ENCODE measurements at regions not wholly inside any gene's neighbourhood (a gene's known extent, or its start where the extent isn't known, plus 50 kb on each side); places are given as distances from the start of the nearest gene placed in this dataset.

- TF ChIP-seq CTCF (IDR thresholded peaks at IDR 0.05; ENCODE audit: low read length) (no peak), EZH2 (IDR thresholded peaks at IDR 0.05; ENCODE audit: borderline replicate concordance, low read length) (no peak)
Observed at GRCh38 chr4:132504438-132504837, 644.7 kb upstream of the PCDH10 start.
